ENCODE measurements at regions not wholly inside any gene's neighbourhood (a gene's known extent, or its start where the extent isn't known, plus 50 kb on each side); places are given as distances from the start of the nearest gene placed in this dataset.
"Not testable (repeated sequence)": the region's sequence is repeated elsewhere in the genome, so short reads cannot be mapped to it uniquely, and the experiment has no call there.

DNA sequence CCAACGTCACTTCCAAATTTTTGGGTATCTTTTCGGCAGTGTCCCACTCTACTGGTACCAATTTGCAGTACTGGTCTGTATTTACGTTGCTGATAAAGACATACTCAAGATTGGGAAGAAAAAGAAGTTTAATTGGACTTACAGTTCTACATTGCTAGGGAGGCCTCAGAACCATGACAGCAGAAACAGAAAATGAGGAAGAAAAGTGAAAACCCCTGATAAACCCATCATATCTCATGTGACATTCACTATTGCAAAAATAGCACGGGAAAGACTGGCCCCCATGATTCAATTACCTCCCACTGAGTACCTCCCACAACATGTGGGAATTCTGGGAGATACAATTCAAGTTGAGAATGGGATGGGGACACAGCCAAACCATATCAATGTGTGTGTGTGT, 364.0 kb upstream of the KCND2 start:
- Histone ChIP-seq H3K27me3 (no peaks in the 10 kb centered on the region), H3K27ac (no peak overlapping the region), H3K4me1 (no peaks in the 10 kb centered on the region), H3K9me3 (peaks cover 0 to 11% (median 0%) of the 10 kb centered on the region in 12 donors), H3K36me3 (no peaks in the 10 kb centered on the region), H3K4me3 (no peak overlapping the region)
- WGBS, 4 donors, result 65 to 74% (median 71%) methylated on average over 4 of the region's 4 CpGs
- ATAC-seq (no peak), DNase-seq (no peak)
- intact Hi-C loops (cut with DNase I), result no loop called here
- TF ChIP-seq, protein P1, sequence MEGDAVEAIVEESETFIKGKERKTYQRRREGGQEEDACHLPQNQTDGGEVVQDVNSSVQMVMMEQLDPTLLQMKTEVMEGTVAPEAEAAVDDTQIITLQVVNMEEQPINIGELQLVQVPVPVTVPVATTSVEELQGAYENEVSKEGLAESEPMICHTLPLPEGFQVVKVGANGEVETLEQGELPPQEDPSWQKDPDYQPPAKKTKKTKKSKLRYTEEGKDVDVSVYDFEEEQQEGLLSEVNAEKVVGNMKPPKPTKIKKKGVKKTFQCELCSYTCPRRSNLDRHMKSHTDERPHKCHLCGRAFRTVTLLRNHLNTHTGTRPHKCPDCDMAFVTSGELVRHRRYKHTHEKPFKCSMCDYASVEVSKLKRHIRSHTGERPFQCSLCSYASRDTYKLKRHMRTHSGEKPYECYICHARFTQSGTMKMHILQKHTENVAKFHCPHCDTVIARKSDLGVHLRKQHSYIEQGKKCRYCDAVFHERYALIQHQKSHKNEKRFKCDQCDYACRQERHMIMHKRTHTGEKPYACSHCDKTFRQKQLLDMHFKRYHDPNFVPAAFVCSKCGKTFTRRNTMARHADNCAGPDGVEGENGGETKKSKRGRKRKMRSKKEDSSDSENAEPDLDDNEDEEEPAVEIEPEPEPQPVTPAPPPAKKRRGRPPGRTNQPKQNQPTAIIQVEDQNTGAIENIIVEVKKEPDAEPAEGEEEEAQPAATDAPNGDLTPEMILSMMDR (IDR thresholded peaks at IDR 0.05), result no peak
- no peak for TF ChIP-seq POLR2A (IDR thresholded peaks at IDR 0.05)

DNA sequence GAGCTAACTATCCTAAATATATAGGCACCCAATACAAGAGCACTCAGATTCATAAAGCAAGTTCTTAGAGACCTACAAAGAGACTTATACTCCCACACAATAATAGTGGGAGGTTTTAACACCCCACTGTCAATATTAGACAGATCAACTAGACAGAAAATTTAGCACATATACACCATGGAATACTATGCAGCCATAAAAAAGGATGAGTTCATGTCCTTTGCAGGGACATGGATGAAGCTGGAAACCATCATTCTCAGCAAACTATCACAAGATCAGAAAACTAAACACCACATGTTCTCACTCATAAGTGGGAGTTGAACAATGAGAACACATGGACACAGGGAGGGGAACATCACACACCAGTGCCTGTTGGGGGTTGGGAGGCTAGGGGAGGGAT, 358.9 kb upstream of the KCND2 start:
- H3K27ac ChIP-seq; intact Hi-C loops (cut with DNase I); DNase-seq; H3K36me3 ChIP-seq; ATAC-seq; H3K27me3 ChIP-seq; H3K4me3 ChIP-seq; H3K4me1 ChIP-seq: not testable (repeated sequence)
- H3K9me3 ChIP-seq, result peaks cover 0 to 20% (median 0%) of the 10 kb centered on the region in 12 donors

GRCh38 chr7:119916501-119916900, 356.5 kb upstream of the KCND2 start:
- peaks cover 0 to 15% (median 0%) of the 10 kb centered on the region in 12 donors for H3K9me3 ChIP-seq
- H3K4me3 ChIP-seq, result no peak overlapping the region
- WGBS, 4 donors, result 85 to 90% (median 88%) methylated on average over 1 of the region's 1 CpG
- TF ChIP-seq POLR2A (IDR thresholded peaks at IDR 0.05), result no peak
- TF ChIP-seq, protein P1 (IDR thresholded peaks at IDR 0.05), result no peak
- H3K4me1 ChIP-seq, result no peaks in the 10 kb centered on the region
- H3K27ac ChIP-seq, result no peak overlapping the region
- H3K27me3 ChIP-seq, result no peaks in the 10 kb centered on the region
- no peak for DNase-seq
- no peak for ATAC-seq
- H3K36me3 ChIP-seq, result no peaks in the 10 kb centered on the region
- intact Hi-C loops (cut with DNase I), result no loop called here

DNA sequence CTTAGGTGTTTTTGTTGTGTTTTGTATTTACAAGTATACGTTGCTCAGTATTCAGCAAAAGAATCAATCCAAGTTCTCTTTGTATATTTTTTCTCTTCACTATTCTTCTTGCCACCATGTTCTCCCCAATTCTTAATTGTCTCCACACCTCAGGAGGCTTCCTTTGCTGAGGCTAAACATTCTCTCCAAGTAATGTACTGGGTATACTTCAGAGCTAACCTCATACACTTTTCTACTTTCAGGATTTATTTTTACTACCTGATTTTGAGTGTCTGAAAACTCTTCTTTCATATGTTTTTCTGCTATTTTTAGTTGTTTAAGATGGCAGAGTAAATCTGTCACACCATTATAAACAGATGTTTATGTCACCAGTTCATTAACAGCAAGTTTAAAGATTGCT, 354.8 kb upstream of the KCND2 start:
- Histone ChIP-seq H3K36me3 (no peaks in the 10 kb centered on the region), H3K4me3 (no peak overlapping the region), H3K27me3 (no peaks in the 10 kb centered on the region), H3K9me3 (peaks cover 0 to 12% (median 0%) of the 10 kb centered on the region in 12 donors), H3K27ac (no peak overlapping the region), H3K4me1 (no peaks in the 10 kb centered on the region)
- intact Hi-C loops (cut with DNase I), result no loop called here
- TF ChIP-seq POLR2A (IDR thresholded peaks at IDR 0.05), result no peak
- TF ChIP-seq, protein P1 (IDR thresholded peaks at IDR 0.05), result no peak
- ATAC-seq, result no peak
- 77 to 88% (median 80%) methylated on average over 1 of the region's 1 CpG for WGBS, 4 donors
- DNase-seq, result no peak

DNA sequence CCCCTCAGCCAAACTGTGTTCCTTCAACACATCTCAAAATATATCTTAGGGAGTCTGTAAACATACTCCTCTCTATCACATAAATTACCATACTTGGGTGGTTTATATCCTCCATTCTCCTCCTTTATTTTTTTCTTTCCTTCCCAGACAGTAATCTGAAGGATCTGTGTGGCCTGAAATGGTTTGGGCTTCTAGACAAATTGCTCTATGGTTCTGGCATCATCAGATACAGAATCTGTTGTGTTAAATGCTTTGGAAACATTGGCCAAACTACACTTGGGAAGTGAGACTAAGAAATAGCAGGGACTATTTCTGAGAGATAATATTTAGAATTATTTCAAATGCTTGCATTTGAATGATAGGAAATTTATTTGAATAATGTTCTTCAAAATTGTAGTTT, 353.0 kb upstream of the KCND2 start:
- Histone ChIP-seq H3K4me3 (no peak overlapping the region), H3K36me3 (no peaks in the 10 kb centered on the region), H3K4me1 (no peaks in the 10 kb centered on the region), H3K27ac (no peak overlapping the region), H3K27me3 (no peaks in the 10 kb centered on the region), H3K9me3 (peaks cover 0 to 8% (median 0%) of the 10 kb centered on the region in 12 donors)
- intact Hi-C loops (cut with DNase I), result no loop called here
- DNase-seq (no peak), ATAC-seq (no peak)
- TF ChIP-seq, protein P1 (IDR thresholded peaks at IDR 0.05), result no peak
- TF ChIP-seq POLR2A (IDR thresholded peaks at IDR 0.05), result no peak

Data from heart left ventricle (tissue), 16 donors.